CMK (cell line): ENCODE measurements at regions not wholly inside any gene's neighbourhood (a gene's known extent, or its start where the extent isn't known, plus 50 kb on each side); places are given as distances from the start of the nearest gene placed in this dataset.

Source experiments
- DNase-seq: peaks from one replicate; pipeline ENCODE4 v3.0.0-alpha.2; 2010; ENCODE audit warnings: low read depth

DNA sequence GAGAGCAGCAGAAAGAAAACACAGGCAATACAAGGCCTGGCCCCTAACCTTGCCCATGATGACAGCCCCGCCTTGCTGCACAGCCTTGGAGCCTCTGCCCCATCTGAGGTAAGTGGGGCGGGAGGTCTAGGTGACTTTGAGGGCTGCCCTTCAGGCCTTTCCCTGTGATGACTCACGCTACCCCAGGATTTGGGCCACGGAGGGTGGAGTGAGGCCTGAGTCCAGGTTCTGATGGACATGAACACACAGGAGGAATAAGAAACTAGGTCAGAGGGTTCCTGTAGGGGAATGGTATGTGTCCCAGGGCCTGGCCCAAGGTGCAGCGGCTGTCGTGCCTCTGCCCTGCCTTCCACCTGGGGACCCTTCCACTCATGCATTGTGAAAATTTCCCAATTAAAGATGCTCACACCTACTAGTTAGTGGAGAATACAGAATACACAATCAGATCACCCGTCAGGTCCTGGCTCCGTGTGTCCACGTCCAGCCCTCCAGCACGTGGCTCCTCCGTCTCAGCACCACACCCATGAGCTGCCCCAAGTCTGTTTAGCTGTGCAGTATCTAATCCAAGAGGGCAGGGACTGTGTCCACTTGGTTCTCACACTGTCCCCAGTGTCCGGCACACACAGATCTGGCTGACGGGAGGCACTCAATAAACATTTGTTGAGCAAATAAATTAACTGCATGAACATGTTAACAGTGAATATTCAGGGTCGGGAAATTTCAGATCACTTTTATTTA is 111.0 kb downstream of the CHST1 start:
- no peak for DNase-seq

DNA sequence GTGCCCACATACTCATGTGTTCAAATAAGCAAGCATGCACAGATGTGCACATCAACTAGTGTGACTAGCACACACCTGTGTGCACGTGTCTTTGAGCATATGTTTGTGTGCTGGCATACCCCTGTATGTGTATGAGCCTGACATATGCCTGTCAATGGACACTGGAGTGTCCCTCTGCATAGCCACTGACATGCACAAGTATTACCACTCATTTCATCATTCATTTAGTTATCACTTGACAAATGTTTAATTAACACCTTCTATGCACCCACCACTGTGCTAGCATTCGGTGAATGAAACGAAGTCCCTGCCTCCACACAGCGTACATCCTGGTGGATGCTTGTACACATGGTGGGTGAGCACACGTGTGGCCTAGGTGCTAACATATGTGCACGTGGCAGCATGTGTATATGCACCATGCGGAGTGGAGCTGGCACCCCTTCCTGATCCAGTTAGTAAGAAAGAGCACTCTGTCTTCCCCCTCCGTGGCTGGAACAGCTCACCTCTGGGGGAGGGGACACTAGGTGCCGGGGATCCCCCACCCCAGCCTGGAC is 112.0 kb downstream of the CHST1 start:
- no peak for DNase-seq

- no peak for DNase-seq
These were observed 114.2 kb downstream of the CHST1 start for GRCh38 chr11:45551191-45551713.

DNA sequence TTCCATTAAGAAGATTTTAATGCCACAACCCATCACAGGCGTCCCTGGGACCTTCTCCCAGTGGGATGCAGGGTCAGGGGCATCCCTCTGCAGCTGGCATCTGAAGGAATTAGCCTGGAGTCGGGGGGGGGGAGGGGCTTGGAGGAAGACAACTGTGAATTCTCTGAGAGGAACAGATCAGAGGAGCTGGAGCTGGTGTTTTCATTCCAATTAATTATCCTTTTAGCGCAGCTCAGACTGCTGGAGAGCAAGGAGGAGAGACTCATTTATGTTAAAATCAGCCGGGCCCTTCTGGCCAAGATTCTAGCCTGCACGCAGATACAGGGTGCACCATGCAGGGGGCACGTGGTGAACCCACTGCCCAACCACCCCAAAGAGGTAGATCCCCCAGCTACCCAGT is 116.2 kb downstream of the CHST1 start:
- DNase-seq, result no peak

GRCh38 chr11:45546366-45546765 is 119.1 kb downstream of the CHST1 start:
- DNase-seq, result no peak

GRCh38 chr11:45544826-45545225 is 120.6 kb downstream of the CHST1 start:
- DNase-seq, result no peak

DNA sequence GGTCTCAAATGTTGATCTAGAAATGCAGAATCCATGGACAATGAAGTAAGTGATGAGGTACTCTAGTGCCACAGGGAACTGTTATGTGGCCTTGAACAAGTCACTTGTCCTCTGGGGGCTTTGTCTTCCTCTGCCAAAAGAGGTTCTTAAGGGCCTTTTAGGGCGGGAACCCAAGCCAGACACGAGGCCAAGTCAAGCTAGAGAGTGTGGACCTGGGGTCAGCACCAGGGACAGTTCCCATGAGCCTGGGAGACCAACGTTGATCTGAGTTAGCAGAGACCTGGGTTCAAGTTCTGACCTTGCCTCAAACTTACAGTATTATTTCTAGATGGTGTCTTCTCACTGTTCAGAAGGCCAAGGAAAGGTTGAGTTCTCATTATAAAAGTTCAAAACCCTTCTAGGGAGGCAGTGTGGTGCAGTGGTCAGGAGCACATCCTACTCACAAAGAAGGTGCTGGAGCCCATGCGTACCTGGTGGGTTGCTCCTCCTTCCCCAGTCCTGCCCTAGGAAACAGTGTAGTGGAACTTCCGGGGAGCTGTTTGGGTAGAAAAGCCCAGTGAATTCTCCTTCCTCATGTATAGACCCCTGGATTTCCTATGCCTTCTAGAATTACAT is 121.5 kb downstream of the CHST1 start:
- DNase-seq, result no peak

- DNase-seq, result no peak
These were observed 122.3 kb downstream of the CHST1 start for GRCh38 chr11:45543081-45543480.

GRCh38 chr11:45541693-45542434 is 123.6 kb downstream of the CHST1 start:
- no peak for DNase-seq

GRCh38 chr11:45538939-45539338 is 126.5 kb downstream of the CHST1 start:
- no peak for DNase-seq

DNA sequence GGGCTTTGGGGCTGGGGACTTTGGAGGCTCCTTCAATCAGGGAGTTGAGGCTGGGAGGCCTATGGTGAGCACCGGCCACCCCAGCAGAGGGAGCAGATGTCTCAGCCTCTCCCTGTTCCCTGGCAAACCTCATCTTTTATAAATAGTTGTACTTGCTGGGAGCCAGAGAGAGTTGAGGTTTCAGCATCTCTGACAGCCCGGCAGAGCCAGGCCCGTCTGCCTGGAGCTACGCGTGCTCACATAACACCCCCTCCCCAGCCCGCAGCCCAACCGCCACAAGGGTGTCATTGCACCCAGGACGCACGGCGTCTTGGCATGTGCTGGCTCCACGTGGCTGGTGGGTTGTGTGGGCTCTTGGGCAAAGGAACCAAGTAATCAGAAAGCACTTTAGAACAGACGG is 127.1 kb downstream of the CHST1 start:
- no peak for DNase-seq

- no peak for DNase-seq
These were observed 127.8 kb downstream of the CHST1 start for GRCh38 chr11:45537614-45538013.

GRCh38 chr11:45535033-45535432 is 130.4 kb downstream of the CHST1 start:
- no peak for DNase-seq

- DNase-seq, result no peak
These were observed 131.3 kb downstream of the CHST1 start for GRCh38 chr11:45534132-45534531.

GRCh38 chr11:45532546-45532945 is 132.9 kb downstream of the CHST1 start:
- DNase-seq, result no peak

GRCh38 chr11:45530776-45531175 is 134.6 kb downstream of the CHST1 start:
- no peak for DNase-seq

DNA sequence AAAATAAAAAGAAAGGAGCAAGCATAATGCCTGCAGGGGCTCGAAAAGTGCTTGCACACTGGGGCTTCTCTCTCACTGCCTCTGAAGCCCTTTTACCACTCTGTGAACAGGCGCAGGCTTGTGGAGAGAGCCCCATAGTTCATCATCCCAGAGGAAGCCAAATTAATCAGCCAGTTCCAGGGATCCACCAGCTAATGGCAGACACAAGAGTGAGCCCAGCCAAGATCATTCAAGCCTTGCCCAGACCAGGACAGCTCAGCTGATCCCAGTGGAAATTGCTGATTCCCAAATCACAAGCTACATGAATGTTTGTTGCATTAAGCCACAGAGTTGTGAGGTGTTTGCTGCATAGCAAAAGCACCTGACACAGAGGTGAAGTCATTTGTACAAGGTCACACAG is 135.3 kb downstream of the CHST1 start:
- no peak for DNase-seq

DNA sequence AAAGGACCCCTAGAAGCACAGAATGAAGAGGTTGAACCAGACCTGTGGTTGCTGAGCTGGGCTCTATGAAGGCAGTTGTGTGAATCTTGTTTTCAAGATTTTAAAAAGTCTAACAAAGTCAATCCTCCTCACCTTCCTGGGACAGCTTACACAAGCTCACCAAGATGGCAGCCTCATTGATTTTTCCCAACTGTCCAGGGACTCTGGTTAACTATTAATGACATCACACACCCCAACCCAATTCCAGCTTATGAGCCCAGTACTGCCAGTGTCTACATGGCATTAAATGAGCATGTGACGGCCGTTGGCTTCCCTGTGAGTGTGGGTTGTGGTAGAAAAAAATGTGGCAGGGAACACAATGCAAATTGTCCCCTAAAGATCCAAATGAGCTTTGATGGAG is 137.0 kb downstream of the CHST1 start:
- no peak for DNase-seq

- DNase-seq, result no peak
These were observed 137.5 kb downstream of the CHST1 start for GRCh38 chr11:45527898-45528297.

GRCh38 chr11:45525393-45525792 is 140.0 kb downstream of the CHST1 start:
- DNase-seq, result no peak

DNA sequence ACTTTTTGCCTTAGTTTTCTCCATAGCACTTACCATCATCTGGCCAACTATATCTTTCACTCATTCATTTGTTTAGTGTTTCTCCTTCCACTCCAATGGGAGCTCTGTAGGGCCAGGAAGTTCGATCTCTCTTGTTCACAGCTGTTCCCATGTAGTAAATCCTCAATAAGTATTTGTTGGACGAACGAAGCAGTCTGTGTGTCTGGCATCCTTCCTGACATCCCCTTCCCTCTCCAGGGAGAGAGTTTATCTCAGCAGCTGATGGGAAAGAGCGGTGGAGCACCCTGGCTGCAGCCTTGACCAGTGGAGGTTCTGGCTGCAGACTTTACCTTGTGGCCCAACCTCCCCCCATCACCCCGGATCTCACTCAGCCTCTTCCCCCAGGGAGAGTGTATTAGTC is 141.7 kb downstream of the CHST1 start:
- no peak for DNase-seq

DNA sequence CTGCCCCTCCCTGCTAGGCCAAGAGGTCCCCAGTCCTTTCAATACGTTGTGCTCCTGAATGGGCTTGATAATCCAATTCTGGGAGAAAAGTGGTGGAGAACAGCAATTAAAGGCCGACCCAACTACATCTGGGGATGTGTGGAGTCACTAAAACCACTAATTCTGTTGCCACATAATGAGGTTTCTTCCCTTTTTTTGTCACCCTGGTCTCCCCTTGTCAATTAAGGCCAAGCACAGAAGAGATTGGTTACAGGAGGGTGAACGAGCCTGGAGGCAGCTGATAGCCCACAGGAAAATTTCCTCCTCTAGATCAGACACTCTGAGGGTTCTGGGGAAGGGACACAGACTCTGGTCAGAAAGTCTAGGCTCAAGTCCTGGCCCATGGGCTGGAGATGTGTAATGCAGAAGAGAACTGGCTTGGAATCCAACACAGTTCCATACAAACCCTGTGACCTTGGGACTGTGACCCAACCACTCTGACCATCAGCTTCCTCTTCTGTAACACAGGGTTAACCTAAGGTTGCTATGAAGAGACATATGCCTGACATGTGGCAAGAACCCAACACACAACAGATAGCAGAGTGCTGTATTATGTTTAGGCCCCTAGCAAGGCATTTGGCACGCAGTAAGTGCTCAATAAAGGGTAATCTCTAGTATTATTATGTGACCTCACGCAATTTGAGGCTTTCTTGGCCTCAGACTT is 146.4 kb downstream of the CHST1 start:
- no peak for DNase-seq
